Naive thymus-derived CD4-positive, alpha-beta T cell (primary cell): ENCODE measurements at regions not wholly inside any gene's neighbourhood (a gene's known extent, or its start where the extent isn't known, plus 50 kb on each side); places are given as distances from the start of the nearest gene placed in this dataset.

Experiments
- ATAC-seq: fragments of 150-1000 bp; cut with Tn5 transposase; 2 replicates; pipeline ENCODE4 v1.10.0; 2021; ENCODE audit warnings: mild to moderate bottlenecking, moderate library complexity
- CTCF ChIA-PET: fragments of 350-600 bp; sonication (Branson Sonifier 250); formaldehyde crosslinking; loops from one replicate; lab custom pipeline; 2021; ENCODE audit warnings: antibody characterized with exemption; lab: Charles Lee
- POLR2A ChIA-PET: fragments of 350-600 bp; sonication (Branson Sonifier 250); formaldehyde crosslinking; loops from one replicate; lab custom pipeline; 2021; ENCODE audit warnings: antibody characterized with exemption, inconsistent platforms; lab: Charles Lee
- DNase-seq, 9 donors: peaks; one replicate each; pipeline versions ENCODE4 v3.0.0 to v3.0.0-alpha.2; 2020 to 2022; ENCODE audit warnings: mixed read lengths in 1 of 9
- H3K27ac ChIP-seq: one replicate; pipeline ENCODE4 v1.7.0; 2013; ENCODE audit warnings: mild to moderate bottlenecking, low read depth, low read length, moderate library complexity
- H3K27me3 ChIP-seq, 2 donors: one replicate each; pipeline ENCODE4 v1.7.0; 2013; ENCODE audit warnings: low read length in 2 of 2, mild to moderate bottlenecking in 2 of 2, moderate library complexity in 2 of 2; ENCODE audit not compliant: control insufficient read depth in 2 of 2, insufficient read depth in 2 of 2
- H3K36me3 ChIP-seq, 3 experiments: 1 replicate in 2 of 3; 2 replicates in 1 of 3; pipeline ENCODE4 v1.7.0; 2013; ENCODE audit warnings: low read length in 3 of 3, mild to moderate bottlenecking in 3 of 3, moderate library complexity in 1 of 3; ENCODE audit not compliant: insufficient read depth in 3 of 3, control insufficient read depth in 2 of 3
- H3K4me1 ChIP-seq, 2 donors: one replicate each; pipeline ENCODE4 v1.7.0; 2013; ENCODE audit warnings: low read length in 2 of 2, mild to moderate bottlenecking in 2 of 2, moderate library complexity in 1 of 2; ENCODE audit not compliant: control insufficient read depth in 2 of 2, insufficient read depth in 2 of 2
- H3K4me3 ChIP-seq: 2 replicates; pipeline ENCODE4 v1.7.0; 2013; ENCODE audit warnings: mild to moderate bottlenecking, low read length
- H3K9me3 ChIP-seq, 3 experiments: 1 replicate in 2 of 3; 2 replicates in 1 of 3; pipeline ENCODE4 v1.7.0; 2013; ENCODE audit warnings: low read length in 3 of 3; ENCODE audit not compliant: control insufficient read depth in 2 of 3
- H3K27ac Mint-ChIP-seq, 9 donors: one replicate each; pipeline ENCODE4 v1.8.0; 2020 to 2022; ENCODE audit warnings: mixed read lengths in 9 of 9, mild to moderate bottlenecking in 8 of 9, moderate library complexity in 5 of 9, inconsistent platforms in 2 of 9
- H3K27me3 Mint-ChIP-seq, 5 donors: one replicate each; pipeline ENCODE4 v1.8.0; 2021 to 2022; ENCODE audit warnings: mixed read lengths in 5 of 5, mild to moderate bottlenecking in 1 of 5
- H3K36me3 Mint-ChIP-seq, 5 donors: one replicate each; pipeline ENCODE4 v1.8.0; 2020 to 2022; ENCODE audit warnings: mixed read lengths in 5 of 5, mild to moderate bottlenecking in 3 of 5, inconsistent platforms in 1 of 5
- H3K4me1 Mint-ChIP-seq, 7 donors: one replicate each; pipeline ENCODE4 v1.8.0; 2020 to 2022; ENCODE audit warnings: mixed read lengths in 7 of 7, mild to moderate bottlenecking in 3 of 7, inconsistent platforms in 1 of 7
- H3K4me3 Mint-ChIP-seq, 10 donors: one replicate each; pipeline ENCODE4 v1.8.0; 2020 to 2022; ENCODE audit warnings: mild to moderate bottlenecking in 10 of 10, mixed read lengths in 10 of 10, moderate library complexity in 6 of 10, inconsistent platforms in 2 of 10
- H3K9me3 Mint-ChIP-seq, 11 donors: one replicate each; pipeline ENCODE4 v1.8.0; 2020 to 2022; ENCODE audit warnings: mixed read lengths in 11 of 11, mild to moderate bottlenecking in 4 of 11, inconsistent platforms in 1 of 11, moderate library complexity in 1 of 11
- intact Hi-C, 2 donors: fragments of 100-400 bp; cut with micrococcal nuclease; formaldehyde crosslinking; loops; one replicate each; pipeline ENCODE4 v1.15.1; 2023

DNA sequence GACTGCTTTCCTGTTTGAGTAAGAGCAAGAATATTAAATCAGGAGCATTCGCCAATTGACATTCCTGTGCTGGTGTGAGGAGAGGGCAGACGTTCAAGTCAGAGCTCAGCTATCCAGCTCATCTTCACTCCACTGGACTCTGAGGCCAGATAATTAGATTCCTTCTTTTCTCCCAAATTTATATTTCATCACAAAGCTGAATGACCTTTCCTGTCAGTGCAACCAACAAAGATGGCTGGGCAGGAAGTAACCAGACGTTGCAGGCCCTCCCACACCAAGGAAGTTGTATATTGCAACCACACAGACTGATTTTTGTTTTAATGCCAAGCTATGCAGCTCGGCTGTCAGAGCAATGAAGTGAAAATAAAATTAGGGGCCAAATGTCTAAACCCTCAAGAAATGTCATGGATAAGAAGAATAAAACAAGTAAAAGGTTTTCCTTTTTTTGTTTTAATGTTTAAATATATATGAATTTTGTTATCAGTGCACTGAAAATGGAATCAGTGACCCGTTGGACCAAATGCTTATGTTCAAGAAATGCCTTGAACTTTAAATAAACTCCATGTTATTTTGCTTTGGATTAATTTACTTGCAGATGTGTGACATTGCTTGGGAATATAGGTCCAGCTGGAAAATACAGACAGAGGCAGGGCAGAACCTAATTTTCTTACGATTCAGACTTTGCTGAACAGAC is 578.9 kb upstream of the FAT1 start:
- Mint-ChIP-seq H3K9me3 (peaks cover 7 to 25% (median 13%) of the 10 kb centered on the region in 11 donors), H3K4me3 (no peak overlapping the region), H3K4me1 (no peaks in the 10 kb centered on the region), H3K27me3 (no peaks in the 10 kb centered on the region), H3K27ac (no peak overlapping the region), H3K36me3 (no peaks in the 10 kb centered on the region)
- ChIA-PET CTCF (no interaction called here), POLR2A (no interaction called here)
- H3K36me3 ChIP-seq = no peaks in the 10 kb centered on the region
- no peak overlapping the region for H3K4me3 ChIP-seq
- no peak for ATAC-seq
- no peaks in the 10 kb centered on the region for H3K4me1 ChIP-seq
- intact Hi-C loops = no loop called here
- no peak for DNase-seq
- no peaks in the 10 kb centered on the region for H3K9me3 ChIP-seq
- no peak overlapping the region for H3K27ac ChIP-seq
- H3K27me3 ChIP-seq = no peaks in the 10 kb centered on the region

DNA sequence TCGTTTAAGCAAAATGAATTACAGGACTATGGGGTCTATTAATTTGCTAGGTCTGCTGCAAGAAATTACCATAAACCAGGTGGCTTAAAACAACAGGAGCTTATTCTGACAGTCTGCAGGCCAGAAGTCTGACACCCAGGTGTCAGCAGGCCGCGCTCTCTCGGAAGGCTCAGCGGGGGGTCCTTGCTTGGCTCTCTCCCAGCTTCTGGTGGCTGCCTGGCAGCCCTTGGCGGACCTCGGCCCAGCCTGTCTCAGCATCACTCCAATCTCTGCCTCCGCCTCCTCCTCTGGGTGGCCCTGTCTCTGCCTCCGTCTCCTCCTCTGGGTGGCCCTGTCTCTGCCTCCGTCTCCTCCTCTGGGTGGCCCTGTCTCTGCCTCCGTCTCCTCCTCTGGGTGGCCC is 580.5 kb upstream of the FAT1 start:
- Mint-ChIP-seq H3K27me3 (no peaks in the 10 kb centered on the region), H3K4me3 (no peak overlapping the region), H3K9me3 (peaks cover 2 to 14% (median 7%) of the 10 kb centered on the region in 11 donors), H3K36me3 (no peaks in the 10 kb centered on the region), H3K4me1 (no peaks in the 10 kb centered on the region), H3K27ac (no peak overlapping the region)
- ChIA-PET CTCF (no interaction called here), POLR2A (no interaction called here)
- Histone ChIP-seq H3K36me3 (no peaks in the 10 kb centered on the region), H3K27me3 (no peaks in the 10 kb centered on the region), H3K27ac (no peak overlapping the region), H3K9me3 (no peaks in the 10 kb centered on the region), H3K4me1 (no peaks in the 10 kb centered on the region), H3K4me3 (no peak overlapping the region)
- ATAC-seq (no peak), DNase-seq (no peak)
- intact Hi-C loops = no loop called here

DNA sequence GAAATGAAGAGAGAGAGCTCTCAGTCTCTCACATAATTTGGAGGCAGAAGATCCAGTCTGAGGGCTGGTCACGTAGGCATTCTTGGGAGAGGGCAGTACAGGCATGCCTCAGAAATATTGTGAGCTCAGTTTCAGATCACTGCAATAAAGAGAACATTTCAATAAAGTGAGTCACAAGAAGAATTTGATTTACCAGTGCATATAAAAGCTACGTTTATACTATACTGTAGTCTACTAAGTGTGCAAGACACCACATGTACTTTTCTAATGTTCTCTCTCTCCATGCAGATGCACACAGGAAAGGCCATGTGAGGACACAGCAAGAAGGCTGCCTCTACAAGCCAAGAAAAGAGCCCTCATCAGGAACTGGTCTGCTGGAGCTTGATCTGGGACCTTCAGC is 583.5 kb upstream of the FAT1 start:
- no peaks in the 10 kb centered on the region for H3K9me3 ChIP-seq
- H3K4me3 Mint-ChIP-seq = no peak overlapping the region
- H3K27me3 ChIP-seq = no peaks in the 10 kb centered on the region
- no peak overlapping the region for H3K4me3 ChIP-seq
- intact Hi-C loops = no loop called here
- H3K9me3 Mint-ChIP-seq = peaks cover 0 to 14% (median 4%) of the 10 kb centered on the region in 11 donors
- H3K36me3 Mint-ChIP-seq = no peaks in the 10 kb centered on the region
- no peaks in the 10 kb centered on the region for H3K4me1 ChIP-seq
- no peaks in the 10 kb centered on the region for H3K4me1 Mint-ChIP-seq
- no peak overlapping the region for H3K27ac ChIP-seq
- H3K27ac Mint-ChIP-seq = no peak overlapping the region
- POLR2A ChIA-PET = no interaction called here
- ATAC-seq (no peak), DNase-seq (no peak)
- CTCF ChIA-PET = no interaction called here
- no peaks in the 10 kb centered on the region for H3K27me3 Mint-ChIP-seq
- no peaks in the 10 kb centered on the region for H3K36me3 ChIP-seq

DNA sequence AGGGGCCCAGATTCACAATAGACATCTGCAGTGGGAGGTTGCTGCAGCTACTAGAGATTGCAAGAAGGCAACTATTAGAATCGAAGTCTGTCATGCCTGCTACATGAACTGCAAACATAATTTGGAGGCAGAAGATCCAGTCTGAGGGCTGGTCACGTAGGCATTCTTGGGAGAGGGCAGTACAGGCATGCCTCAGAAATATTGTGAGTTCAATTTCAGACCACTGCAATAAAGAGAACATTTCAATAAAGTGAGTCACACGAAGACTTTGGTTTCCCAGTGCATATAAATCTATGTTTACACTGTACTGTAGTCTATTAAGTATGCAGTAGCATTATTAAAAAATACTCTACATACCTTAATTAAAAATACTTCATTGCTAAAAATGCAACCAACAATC is 585.8 kb upstream of the FAT1 start:
- Mint-ChIP-seq H3K27me3 (no peaks in the 10 kb centered on the region), H3K4me3 (no peak overlapping the region), H3K27ac (no peak overlapping the region), H3K36me3 (no peaks in the 10 kb centered on the region), H3K4me1 (no peaks in the 10 kb centered on the region), H3K9me3 (peaks cover 0 to 19% (median 4%) of the 10 kb centered on the region in 11 donors)
- POLR2A ChIA-PET = no interaction called here
- CTCF ChIA-PET = no interaction called here
- no peaks in the 10 kb centered on the region for H3K36me3 ChIP-seq
- no peaks in the 10 kb centered on the region for H3K4me1 ChIP-seq
- no peaks in the 10 kb centered on the region for H3K9me3 ChIP-seq
- intact Hi-C loops = no loop called here
- DNase-seq (no peak), ATAC-seq (no peak)
- no peaks in the 10 kb centered on the region for H3K27me3 ChIP-seq
- H3K4me3 ChIP-seq = no peak overlapping the region
- H3K27ac ChIP-seq = no peak overlapping the region

DNA sequence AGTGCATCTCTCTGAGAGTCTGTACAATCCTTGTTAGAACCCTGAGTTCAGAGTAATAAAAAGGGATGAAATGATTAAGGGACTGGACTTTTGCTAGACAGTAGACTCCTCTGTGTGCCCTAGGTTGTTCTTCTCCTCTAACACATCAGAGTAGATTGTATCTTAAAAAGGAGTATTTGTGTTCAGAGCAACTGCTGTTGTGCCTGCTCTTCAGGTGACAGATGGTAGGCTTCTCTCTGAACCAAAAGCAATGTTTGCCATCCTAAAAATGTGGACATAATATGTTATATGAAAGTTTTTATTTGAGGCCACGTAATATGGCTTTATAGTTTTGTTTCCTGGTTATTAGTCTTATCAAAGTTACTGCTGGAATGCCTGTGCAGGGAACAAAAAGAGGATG is 588.6 kb upstream of the FAT1 start:
- ChIA-PET POLR2A (no interaction called here), CTCF (no interaction called here)
- intact Hi-C loops = no loop called here
- Histone ChIP-seq H3K36me3 (no peaks in the 10 kb centered on the region), H3K4me1 (no peaks in the 10 kb centered on the region), H3K27me3 (no peaks in the 10 kb centered on the region), H3K27ac (no peak overlapping the region), H3K9me3 (no peaks in the 10 kb centered on the region), H3K4me3 (no peak overlapping the region)
- no peaks in the 10 kb centered on the region for H3K4me1 Mint-ChIP-seq
- H3K27me3 Mint-ChIP-seq = no peaks in the 10 kb centered on the region
- H3K4me3 Mint-ChIP-seq = no peak overlapping the region
- ATAC-seq (no peak), DNase-seq (no peak)
- H3K27ac Mint-ChIP-seq = no peak overlapping the region
- peaks cover 0 to 19% (median 5%) of the 10 kb centered on the region in 11 donors for H3K9me3 Mint-ChIP-seq
- H3K36me3 Mint-ChIP-seq = no peaks in the 10 kb centered on the region

DNA sequence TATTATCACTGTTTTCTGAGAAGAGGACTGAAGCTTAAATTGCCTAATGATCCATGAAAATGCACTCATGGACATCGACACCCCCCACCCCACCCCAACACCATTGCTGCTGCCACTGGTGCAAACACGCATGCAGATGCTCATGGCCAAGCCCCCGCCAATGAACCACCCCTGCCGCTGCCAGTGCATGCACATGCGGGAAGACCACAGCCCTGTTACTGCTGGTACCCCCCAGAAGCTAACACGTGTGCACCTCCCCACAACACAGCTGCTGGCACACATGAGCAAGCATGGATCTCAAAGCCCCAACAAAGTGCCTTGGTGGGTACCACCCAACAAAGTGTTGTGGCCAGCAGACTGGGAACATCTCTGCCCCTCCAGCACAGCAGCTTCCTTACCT is 594.1 kb upstream of the FAT1 start:
- H3K36me3 ChIP-seq = no peaks in the 10 kb centered on the region
- no peak for DNase-seq
- ATAC-seq = no peak
- POLR2A ChIA-PET = no interaction called here
- Mint-ChIP-seq H3K4me1 (no peaks in the 10 kb centered on the region), H3K9me3 (peaks cover 0 to 21% (median 7%) of the 10 kb centered on the region in 11 donors), H3K27ac (no peak overlapping the region), H3K27me3 (no peaks in the 10 kb centered on the region), H3K36me3 (no peaks in the 10 kb centered on the region), H3K4me3 (no peak overlapping the region)
- no peak overlapping the region for H3K27ac ChIP-seq
- intact Hi-C loops = no loop called here
- CTCF ChIA-PET = no interaction called here
- no peaks in the 10 kb centered on the region for H3K4me1 ChIP-seq
- H3K27me3 ChIP-seq = no peaks in the 10 kb centered on the region
- no peak overlapping the region for H3K4me3 ChIP-seq
- no peaks in the 10 kb centered on the region for H3K9me3 ChIP-seq

DNA sequence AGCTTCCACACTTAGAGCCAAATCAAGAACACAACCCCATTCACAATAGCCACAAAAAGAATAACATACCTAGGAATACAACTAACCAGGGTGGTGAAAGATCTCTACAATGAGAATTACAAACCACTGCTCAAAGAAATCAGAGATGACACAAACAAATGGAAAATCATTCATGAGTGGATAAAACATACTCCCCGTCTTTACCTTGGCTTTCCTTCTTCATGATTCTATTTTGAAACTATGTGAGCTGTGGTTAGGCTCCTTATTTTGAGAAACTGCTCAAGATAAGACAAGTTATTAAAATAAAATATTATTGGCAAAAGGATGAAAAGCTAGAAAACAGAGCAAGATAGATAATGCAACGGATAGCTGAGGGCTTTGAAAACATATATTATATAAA is 598.1 kb upstream of the FAT1 start:
- Histone ChIP-seq H3K27me3 (no peaks in the 10 kb centered on the region), H3K4me3 (no peak overlapping the region), H3K4me1 (no peaks in the 10 kb centered on the region), H3K9me3 (no peaks in the 10 kb centered on the region), H3K27ac (no peak overlapping the region), H3K36me3 (no peaks in the 10 kb centered on the region)
- H3K4me1 Mint-ChIP-seq = no peaks in the 10 kb centered on the region
- CTCF ChIA-PET = no interaction called here
- H3K27me3 Mint-ChIP-seq = no peaks in the 10 kb centered on the region
- no peaks in the 10 kb centered on the region for H3K36me3 Mint-ChIP-seq
- ATAC-seq (no peak), DNase-seq (no peak)
- POLR2A ChIA-PET = no interaction called here
- H3K27ac Mint-ChIP-seq = no peak overlapping the region
- no peak overlapping the region for H3K4me3 Mint-ChIP-seq
- intact Hi-C loops = no loop called here
- peaks cover 0 to 15% (median 6%) of the 10 kb centered on the region in 11 donors for H3K9me3 Mint-ChIP-seq
